ENCODE measurements at regions not wholly inside any gene's neighbourhood (a gene's known extent, or its start where the extent isn't known, plus 50 kb on each side); places are given as distances from the start of the nearest gene placed in this dataset.

- no peak for DNase-seq (ENCODE audit: low spot score)
- no peak overlapping the region for H3K27ac ChIP-seq
- no peak for TF ChIP-seq CTCF (IDR thresholded peaks at IDR 0.05)
These were observed 118.1 kb downstream of the MAT2B start for GRCh38 chr5:163623524-163623923.

GRCh38 chr5:163623986-163624385 is 118.6 kb downstream of the MAT2B start:
- no peak for TF ChIP-seq CTCF (IDR thresholded peaks at IDR 0.05)
- no peak overlapping the region for H3K4me3 ChIP-seq
- DNase-seq (ENCODE audit: low spot score), result no peak

More at GRCh38 chr5:163623524-163623923, 118.1 kb downstream of the MAT2B start:
- H3K9me3 ChIP-seq, result no peaks in the 10 kb centered on the region
- H3K4me1 ChIP-seq, result no peaks in the 10 kb centered on the region
- H3K4me3 ChIP-seq, result no peak overlapping the region
- H3K27me3 ChIP-seq, result no peaks in the 10 kb centered on the region
- H3K36me3 ChIP-seq, result no peaks in the 10 kb centered on the region

GRCh38 chr5:163624431-163624830 is 119.0 kb downstream of the MAT2B start:
- no peaks in the 10 kb centered on the region for H3K4me1 ChIP-seq
- no peak for DNase-seq (ENCODE audit: low spot score)
- H3K4me3 ChIP-seq, result no peak overlapping the region
- no peak overlapping the region for H3K27ac ChIP-seq
- no peaks in the 10 kb centered on the region for H3K36me3 ChIP-seq
- H3K27me3 ChIP-seq, result no peaks in the 10 kb centered on the region
- no peaks in the 10 kb centered on the region for H3K9me3 ChIP-seq
- no peak for TF ChIP-seq CTCF (IDR thresholded peaks at IDR 0.05)

More at GRCh38 chr5:163623986-163624385, 118.6 kb downstream of the MAT2B start:
- H3K9me3 ChIP-seq, result no peaks in the 10 kb centered on the region
- H3K27ac ChIP-seq, result no peak overlapping the region
- no peaks in the 10 kb centered on the region for H3K36me3 ChIP-seq
- H3K4me1 ChIP-seq, result no peaks in the 10 kb centered on the region
- no peaks in the 10 kb centered on the region for H3K27me3 ChIP-seq

- Histone ChIP-seq H3K4me3 (no peak overlapping the region), H3K27me3 (no peaks in the 10 kb centered on the region), H3K9me3 (no peaks in the 10 kb centered on the region), H3K36me3 (no peaks in the 10 kb centered on the region), H3K27ac (no peak overlapping the region), H3K4me1 (no peaks in the 10 kb centered on the region)
- DNase-seq (ENCODE audit: low spot score), result no peak
- TF ChIP-seq CTCF (IDR thresholded peaks at IDR 0.05), result no peak
These were observed 121.5 kb downstream of the MAT2B start for GRCh38 chr5:163626904-163627434.

- H3K4me1 ChIP-seq, result no peaks in the 10 kb centered on the region
- TF ChIP-seq CTCF (IDR thresholded peaks at IDR 0.05), result no peak
- H3K36me3 ChIP-seq, result no peaks in the 10 kb centered on the region
- H3K27me3 ChIP-seq, result no peaks in the 10 kb centered on the region
- H3K9me3 ChIP-seq, result no peaks in the 10 kb centered on the region
- H3K4me3 ChIP-seq, result no peak overlapping the region
- H3K27ac ChIP-seq, result no peak overlapping the region
- no peak for DNase-seq (ENCODE audit: low spot score)
These were observed 126.4 kb downstream of the MAT2B start for GRCh38 chr5:163631856-163632255.

GRCh38 chr5:163633926-163634460 is 128.6 kb downstream of the MAT2B start:
- no peak overlapping the region for H3K4me3 ChIP-seq
- no peak overlapping the region for H3K27ac ChIP-seq
- no peak for DNase-seq (ENCODE audit: low spot score)
- H3K4me1 ChIP-seq, result no peaks in the 10 kb centered on the region
- H3K27me3 ChIP-seq, result no peaks in the 10 kb centered on the region
- no peaks in the 10 kb centered on the region for H3K36me3 ChIP-seq
- no peaks in the 10 kb centered on the region for H3K9me3 ChIP-seq
- TF ChIP-seq CTCF (IDR thresholded peaks at IDR 0.05), result no peak
